Peyer's patch (tissue), 4 donors: ENCODE measurements at regions not wholly inside any gene's neighbourhood (a gene's known extent, or its start where the extent isn't known, plus 50 kb on each side); places are given as distances from the start of the nearest gene placed in this dataset.

Experiments used
- CTCF ChIP-seq, 6 experiments: fragments of 450-650 bp in 4 of 6; fragments of 200-600 bp in 2 of 6; sonication (generic) in 1 of 6; IDR thresholded peaks; one replicate each; pipeline ENCODE4 v1.5.1; 2017 to 2019; ENCODE audit warnings: antibody characterized with exemption in 6 of 6, mild to moderate bottlenecking in 3 of 6, moderate library complexity in 1 of 6
- POLR2A ChIP-seq, 2 donors: fragments of 450-650 bp; IDR thresholded peaks; one replicate each; pipeline ENCODE4 v1.5.1; 2017; ENCODE audit warnings: antibody characterized with exemption in 2 of 2, mild to moderate bottlenecking in 2 of 2, moderate library complexity in 2 of 2

GRCh38 chr7:115106316-115106715, 184.4 kb downstream of the MDFIC start:
- TF ChIP-seq CTCF (IDR thresholded peaks at IDR 0.05) (no peak), POLR2A (IDR thresholded peaks at IDR 0.05) (no peak)
